Omental fat pad (tissue), 3 donors: ENCODE measurements at regions not wholly inside any gene's neighbourhood (a gene's known extent, or its start where the extent isn't known, plus 50 kb on each side); places are given as distances from the start of the nearest gene placed in this dataset.

Experiments used
- ATAC-seq: fragments of 150-250 bp; one replicate; pipeline ENCODE4 v1.9.1; 2016; ENCODE audit warnings: mild to moderate bottlenecking, moderate library complexity; ENCODE audit not compliant: low FRiP score
- DNase-seq: peaks from one replicate; pipeline ENCODE4 v3.0.0-alpha.2; 2019; ENCODE audit warnings: low spot score
- CTCF ChIP-seq, 3 donors: fragments of 450-650 bp; IDR thresholded peaks; one replicate each; pipeline ENCODE4 v1.5.1; 2016 to 2017; ENCODE audit warnings: antibody characterized with exemption in 3 of 3, mild to moderate bottlenecking in 3 of 3, moderate library complexity in 2 of 3

- no peak for ATAC-seq
- no peak for DNase-seq
- no peak for TF ChIP-seq CTCF (IDR thresholded peaks at IDR 0.05)
Measured at GRCh38 chr5:158223054-158223600, 364.2 kb upstream of the CLINT1 start.

GRCh38 chr5:158212917-158213316, 354.0 kb upstream of the CLINT1 start:
- no peak for TF ChIP-seq CTCF (IDR thresholded peaks at IDR 0.05)
- ATAC-seq: no peak
- no peak for DNase-seq

- ATAC-seq (no peak), DNase-seq (no peak)
- no peak for TF ChIP-seq CTCF (IDR thresholded peaks at IDR 0.05)
Measured at GRCh38 chr5:158212237-158212636, 353.3 kb upstream of the CLINT1 start.

- TF ChIP-seq CTCF (IDR thresholded peaks at IDR 0.05): no peak
- DNase-seq (no peak), ATAC-seq (no peak)
Measured at GRCh38 chr5:158209219-158209908, 350.4 kb upstream of the CLINT1 start.

- no peak for TF ChIP-seq CTCF (IDR thresholded peaks at IDR 0.05)
Measured at GRCh38 chr5:158207733-158208132, 348.8 kb upstream of the CLINT1 start.

GRCh38 chr5:158205992-158206391, 347.0 kb upstream of the CLINT1 start:
- no peak for TF ChIP-seq CTCF (IDR thresholded peaks at IDR 0.05)
- no peak for DNase-seq
- no peak for ATAC-seq

More at GRCh38 chr5:158207733-158208132, 348.8 kb upstream of the CLINT1 start:
- DNase-seq: no peak
- no peak for ATAC-seq

- no peak for TF ChIP-seq CTCF (IDR thresholded peaks at IDR 0.05)
- DNase-seq (no peak), ATAC-seq (no peak)
Measured at GRCh38 chr5:158203261-158203660, 344.3 kb upstream of the CLINT1 start.
